ENCODE measurements at regions not wholly inside any gene's neighbourhood (a gene's known extent, or its start where the extent isn't known, plus 50 kb on each side); places are given as distances from the start of the nearest gene placed in this dataset.

GRCh38 chr3:117079997-117080396 lies 370.4 kb downstream of the TUSC7 start:
- FAIRE-seq, result no peak

DNA sequence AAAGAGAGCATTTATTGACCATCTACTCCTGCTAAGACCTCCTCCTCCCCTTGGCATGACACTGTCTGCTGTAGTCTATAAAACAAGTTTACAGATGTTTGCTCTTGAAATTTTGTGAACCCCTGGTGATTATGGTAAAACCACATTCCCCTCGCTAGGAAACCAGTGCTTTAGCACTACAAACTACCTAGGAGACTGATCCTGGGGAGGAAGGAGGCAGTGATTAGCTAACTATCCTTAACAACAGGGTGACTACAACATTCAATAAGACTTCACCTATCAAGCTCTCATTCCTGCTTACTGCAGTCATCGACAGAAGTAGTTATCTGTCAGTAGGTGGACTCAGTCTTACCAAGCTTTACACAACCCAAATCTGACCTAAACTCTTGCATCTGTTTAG lies 371.3 kb downstream of the TUSC7 start:
- H3K4me1 ChIP-seq (ENCODE audit: control insufficient read depth in 2 of 3, insufficient read depth in 2 of 3, low read depth in 1 of 3, low read length in 3 of 3), result no peaks in the 10 kb centered on the region
- no peak overlapping the region for H3K4me3 ChIP-seq (ENCODE audit: low read length in 3 of 3)
- no peak overlapping the region for H3K27ac ChIP-seq (ENCODE audit: low read depth in 2 of 2, low read length in 2 of 2)
- FAIRE-seq (no peak), DNase-seq (no peak)
- H3K27me3 ChIP-seq (ENCODE audit: control insufficient read depth, insufficient read depth, low read length), result no peaks in the 10 kb centered on the region
- no peak overlapping the region for H3K9ac ChIP-seq (ENCODE audit: low read length in 3 of 3)
- TF ChIP-seq, protein P1, sequence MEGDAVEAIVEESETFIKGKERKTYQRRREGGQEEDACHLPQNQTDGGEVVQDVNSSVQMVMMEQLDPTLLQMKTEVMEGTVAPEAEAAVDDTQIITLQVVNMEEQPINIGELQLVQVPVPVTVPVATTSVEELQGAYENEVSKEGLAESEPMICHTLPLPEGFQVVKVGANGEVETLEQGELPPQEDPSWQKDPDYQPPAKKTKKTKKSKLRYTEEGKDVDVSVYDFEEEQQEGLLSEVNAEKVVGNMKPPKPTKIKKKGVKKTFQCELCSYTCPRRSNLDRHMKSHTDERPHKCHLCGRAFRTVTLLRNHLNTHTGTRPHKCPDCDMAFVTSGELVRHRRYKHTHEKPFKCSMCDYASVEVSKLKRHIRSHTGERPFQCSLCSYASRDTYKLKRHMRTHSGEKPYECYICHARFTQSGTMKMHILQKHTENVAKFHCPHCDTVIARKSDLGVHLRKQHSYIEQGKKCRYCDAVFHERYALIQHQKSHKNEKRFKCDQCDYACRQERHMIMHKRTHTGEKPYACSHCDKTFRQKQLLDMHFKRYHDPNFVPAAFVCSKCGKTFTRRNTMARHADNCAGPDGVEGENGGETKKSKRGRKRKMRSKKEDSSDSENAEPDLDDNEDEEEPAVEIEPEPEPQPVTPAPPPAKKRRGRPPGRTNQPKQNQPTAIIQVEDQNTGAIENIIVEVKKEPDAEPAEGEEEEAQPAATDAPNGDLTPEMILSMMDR (IDR thresholded peaks at IDR 0.05; ENCODE audit: borderline replicate concordance, extremely low read depth, insufficient read depth), result no peak
- no peaks in the 10 kb centered on the region for H3K9me3 ChIP-seq (ENCODE audit: control insufficient read depth in 2 of 3, insufficient read depth in 1 of 3, low read length in 3 of 3)
- intact Hi-C loops (cut with DNase I), result no loop called here
- no peaks in the 10 kb centered on the region for H3K36me3 ChIP-seq (ENCODE audit: control insufficient read depth in 2 of 3, insufficient read depth in 3 of 3, low read length in 3 of 3)

More at GRCh38 chr3:117079997-117080396, 370.4 kb downstream of the TUSC7 start:
- intact Hi-C loops (cut with DNase I), result no loop called here
- H3K9ac ChIP-seq (ENCODE audit: low read length in 3 of 3), result no peak overlapping the region
- no peak overlapping the region for H3K27ac ChIP-seq (ENCODE audit: low read depth in 2 of 2, low read length in 2 of 2)
- no peaks in the 10 kb centered on the region for H3K27me3 ChIP-seq (ENCODE audit: control insufficient read depth, insufficient read depth, low read length)
- H3K4me1 ChIP-seq (ENCODE audit: control insufficient read depth in 2 of 3, insufficient read depth in 2 of 3, low read depth in 1 of 3, low read length in 3 of 3), result no peaks in the 10 kb centered on the region
- TF ChIP-seq, protein P1 (IDR thresholded peaks at IDR 0.05; ENCODE audit: borderline replicate concordance, extremely low read depth, insufficient read depth), result no peak
- DNase-seq, result no peak
- H3K36me3 ChIP-seq (ENCODE audit: control insufficient read depth in 2 of 3, insufficient read depth in 3 of 3, low read length in 3 of 3), result no peaks in the 10 kb centered on the region
- no peaks in the 10 kb centered on the region for H3K9me3 ChIP-seq (ENCODE audit: control insufficient read depth in 2 of 3, insufficient read depth in 1 of 3, low read length in 3 of 3)
- no peak overlapping the region for H3K4me3 ChIP-seq (ENCODE audit: low read length in 3 of 3)

DNA sequence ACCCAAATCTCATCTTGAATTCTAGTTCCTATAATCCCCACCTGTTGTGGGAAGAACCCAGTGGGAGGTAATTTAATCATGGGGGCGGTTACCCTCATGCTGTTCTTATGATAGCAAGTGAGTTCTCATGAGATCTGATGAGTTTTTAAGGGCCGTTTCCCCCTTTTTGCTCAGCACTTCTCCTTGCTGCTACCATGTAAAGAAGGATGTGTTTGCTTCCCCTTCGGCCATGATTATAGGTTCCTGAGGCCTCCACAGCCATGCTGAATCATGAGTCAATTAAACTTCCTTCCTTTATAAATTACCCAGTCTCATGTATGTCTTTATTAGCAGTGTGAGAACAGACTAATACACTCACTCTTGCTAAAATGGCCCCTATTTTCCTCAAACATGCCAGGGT lies 374.7 kb downstream of the TUSC7 start:
- no peak for FAIRE-seq
- Histone ChIP-seq H3K27me3 (ENCODE audit: control insufficient read depth, insufficient read depth, low read length) (no peaks in the 10 kb centered on the region), H3K36me3 (ENCODE audit: control insufficient read depth in 2 of 3, insufficient read depth in 3 of 3, low read length in 3 of 3) (no peaks in the 10 kb centered on the region), H3K27ac (ENCODE audit: low read depth in 2 of 2, low read length in 2 of 2) (no peak overlapping the region), H3K4me1 (ENCODE audit: control insufficient read depth in 2 of 3, insufficient read depth in 2 of 3, low read depth in 1 of 3, low read length in 3 of 3) (no peaks in the 10 kb centered on the region), H3K9ac (ENCODE audit: low read length in 3 of 3) (no peak overlapping the region), H3K9me3 (ENCODE audit: control insufficient read depth in 2 of 3, insufficient read depth in 1 of 3, low read length in 3 of 3) (no peaks in the 10 kb centered on the region), H3K4me3 (ENCODE audit: low read length in 3 of 3) (no peak overlapping the region)
- intact Hi-C loops (cut with DNase I), result no loop called here
- no peak for DNase-seq
- TF ChIP-seq, protein P1 (IDR thresholded peaks at IDR 0.05; ENCODE audit: borderline replicate concordance, extremely low read depth, insufficient read depth), result no peak

DNA sequence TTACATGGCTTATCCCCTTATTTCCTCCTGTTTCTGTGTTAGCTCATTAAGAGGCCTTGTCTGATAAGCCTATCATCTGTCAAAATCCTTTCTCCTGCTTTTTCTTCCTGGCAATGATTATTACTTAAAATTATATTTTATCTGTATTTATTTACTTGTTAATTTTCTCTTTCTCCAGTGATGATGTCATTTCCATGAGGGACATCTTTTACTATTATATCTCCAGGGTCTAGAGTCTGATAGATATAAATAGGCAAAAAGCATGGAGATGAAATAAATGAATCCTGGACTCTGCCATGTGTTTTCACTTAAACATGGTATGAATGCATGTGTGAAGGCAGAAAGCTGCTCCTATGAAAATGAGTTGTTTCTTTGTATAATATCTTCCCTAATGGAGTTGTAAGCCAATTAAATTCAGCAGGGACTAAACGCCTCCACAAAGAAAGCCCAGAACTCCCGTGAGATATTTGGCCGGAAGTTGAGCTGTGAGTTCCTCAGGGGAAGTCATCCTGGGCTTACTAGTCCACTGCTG lies 375.2 kb downstream of the TUSC7 start:
- TF ChIP-seq, protein P1 (IDR thresholded peaks at IDR 0.05; ENCODE audit: borderline replicate concordance, extremely low read depth, insufficient read depth), result no peak
- Histone ChIP-seq H3K36me3 (ENCODE audit: control insufficient read depth in 2 of 3, insufficient read depth in 3 of 3, low read length in 3 of 3) (no peaks in the 10 kb centered on the region), H3K9ac (ENCODE audit: low read length in 3 of 3) (no peak overlapping the region), H3K4me1 (ENCODE audit: control insufficient read depth in 2 of 3, insufficient read depth in 2 of 3, low read depth in 1 of 3, low read length in 3 of 3) (no peaks in the 10 kb centered on the region), H3K4me3 (ENCODE audit: low read length in 3 of 3) (no peak overlapping the region), H3K27me3 (ENCODE audit: control insufficient read depth, insufficient read depth, low read length) (no peaks in the 10 kb centered on the region), H3K27ac (ENCODE audit: low read depth in 2 of 2, low read length in 2 of 2) (no peak overlapping the region), H3K9me3 (ENCODE audit: control insufficient read depth in 2 of 3, insufficient read depth in 1 of 3, low read length in 3 of 3) (no peaks in the 10 kb centered on the region)
- FAIRE-seq (no peak), DNase-seq (no peak)
- intact Hi-C loops (cut with DNase I), result no loop called here

Data from kidney (tissue), 13 donors.